ENCODE measurements at regions not wholly inside any gene's neighbourhood (a gene's known extent, or its start where the extent isn't known, plus 50 kb on each side); places are given as distances from the start of the nearest gene placed in this dataset.

DNA sequence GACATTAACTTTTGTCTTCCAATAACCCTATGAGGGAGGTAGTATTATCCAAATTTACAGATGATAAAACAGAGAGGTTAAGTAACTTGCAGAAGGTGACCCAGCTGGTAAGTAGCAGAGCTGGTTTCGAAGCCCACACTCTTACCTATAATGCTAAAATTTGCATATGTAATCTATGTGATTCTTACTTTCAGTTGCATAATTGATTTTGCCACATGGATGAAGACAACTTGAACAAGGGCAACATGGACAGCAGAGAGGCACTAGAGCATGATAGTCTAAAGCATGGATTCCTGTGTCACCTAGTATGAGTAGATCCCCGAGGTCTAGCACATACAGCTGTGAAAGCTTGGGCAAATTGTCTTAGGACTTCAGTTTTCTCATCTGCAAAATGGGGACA is 117.6 kb upstream of the DTNBP1 start:
- no peak for TF ChIP-seq CTCF (IDR thresholded peaks at IDR 0.05; ENCODE audit: control insufficient read depth, extremely low read depth, insufficient read depth)
- no peak overlapping the region for H3K4me3 ChIP-seq (ENCODE audit: low read depth, low read length)
- no peak for DNase-seq (ENCODE audit: low read depth)

- no peak for TF ChIP-seq CTCF (IDR thresholded peaks at IDR 0.05; ENCODE audit: control insufficient read depth, extremely low read depth, insufficient read depth)
Observed at GRCh38 chr6:15779726-15780125, 116.9 kb upstream of the DTNBP1 start.

GRCh38 chr6:15776458-15776980 is 113.7 kb upstream of the DTNBP1 start:
- no peak for TF ChIP-seq CTCF (IDR thresholded peaks at IDR 0.05; ENCODE audit: control insufficient read depth, extremely low read depth, insufficient read depth)
- DNase-seq (ENCODE audit: low read depth): no peak
- H3K4me3 ChIP-seq (ENCODE audit: low read depth, low read length): no peak overlapping the region

More at GRCh38 chr6:15779726-15780125, 116.9 kb upstream of the DTNBP1 start:
- H3K4me3 ChIP-seq (ENCODE audit: low read depth, low read length): no peak overlapping the region
- no peak for DNase-seq (ENCODE audit: low read depth)

DNA sequence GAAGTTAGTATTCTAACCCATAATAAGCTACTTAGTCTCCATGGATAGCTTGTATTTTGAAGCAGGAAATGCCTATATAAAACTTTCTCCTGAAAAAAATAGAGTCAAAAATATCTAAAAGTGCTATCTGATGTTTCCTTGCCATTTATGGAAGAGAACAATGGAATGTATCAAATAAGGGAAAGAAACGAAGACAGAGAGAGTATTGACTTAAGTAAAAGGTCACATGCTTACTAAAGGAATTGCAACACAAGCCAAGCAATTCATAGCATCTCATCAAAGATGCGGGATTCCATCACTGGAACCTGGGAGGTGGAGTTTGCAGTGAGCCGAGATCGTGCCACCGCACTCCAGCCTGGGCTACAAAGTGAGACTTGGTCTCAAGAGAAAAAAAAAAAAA is 112.9 kb upstream of the DTNBP1 start:
- no peak overlapping the region for H3K4me3 ChIP-seq (ENCODE audit: low read depth, low read length)
- no peak for TF ChIP-seq CTCF (IDR thresholded peaks at IDR 0.05; ENCODE audit: control insufficient read depth, extremely low read depth, insufficient read depth)
- no peak for DNase-seq (ENCODE audit: low read depth)

DNA sequence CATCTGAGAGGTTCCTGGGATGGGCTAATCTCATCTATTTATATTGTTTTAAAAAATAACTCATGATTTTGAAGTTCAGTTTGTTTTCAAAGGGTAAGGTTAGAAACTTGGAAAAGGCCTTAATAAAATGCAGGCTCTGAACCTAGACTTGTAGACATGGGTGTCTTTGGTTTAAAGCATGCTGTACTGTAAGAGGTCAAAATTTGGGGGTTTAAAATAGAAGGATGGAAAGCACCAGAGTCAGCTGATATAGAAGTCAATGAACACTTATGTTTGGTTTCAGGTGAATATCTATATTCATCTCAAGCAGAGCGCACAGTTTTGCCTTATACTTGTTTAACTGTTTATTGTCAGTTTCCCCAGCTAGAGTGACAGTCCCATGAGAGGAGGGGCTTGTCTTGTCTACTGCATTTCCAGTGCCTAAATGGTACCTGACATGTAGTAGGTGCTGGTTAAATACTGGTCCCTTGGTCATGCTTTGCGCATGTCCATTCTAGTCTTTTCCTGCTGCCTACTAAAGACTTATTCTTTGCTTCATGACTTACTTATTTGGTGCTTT is 112.3 kb upstream of the DTNBP1 start:
- DNase-seq (ENCODE audit: low read depth): no peak
- no peak for TF ChIP-seq CTCF (IDR thresholded peaks at IDR 0.05; ENCODE audit: control insufficient read depth, extremely low read depth, insufficient read depth)
- H3K4me3 ChIP-seq (ENCODE audit: low read depth, low read length): no peak overlapping the region

- no peak overlapping the region for H3K4me3 ChIP-seq (ENCODE audit: low read depth, low read length)
- DNase-seq (ENCODE audit: low read depth): no peak
- TF ChIP-seq CTCF (IDR thresholded peaks at IDR 0.05; ENCODE audit: control insufficient read depth, extremely low read depth, insufficient read depth): no peak
Observed at GRCh38 chr6:15773806-15774410, 111.1 kb upstream of the DTNBP1 start.

Measured in LNCaP clone FGC (cell line).